Activated T-helper 17 cell treated with anti-CD3 and anti-CD28 coated beads, Interleukin-2, amount 50 U/mL, for 72 hours (primary cell): ENCODE measurements at regions not wholly inside any gene's neighbourhood (a gene's known extent, or its start where the extent isn't known, plus 50 kb on each side); places are given as distances from the start of the nearest gene placed in this dataset.

Source experiments
- ATAC-seq: fragments of 150-1000 bp; cut with Tn5 transposase; replicated peaks from 2 replicates; pipeline ENCODE4 v1.10.0; 2021; ENCODE audit warnings: mild to moderate bottlenecking, moderate library complexity
- H3K27ac Mint-ChIP-seq: one replicate; pipeline ENCODE4 v1.8.0; 2022; ENCODE audit warnings: mixed read lengths
- H3K27me3 Mint-ChIP-seq: one replicate; pipeline ENCODE4 v1.8.0; 2022; ENCODE audit warnings: mixed read lengths
- H3K36me3 Mint-ChIP-seq: one replicate; pipeline ENCODE4 v1.8.0; 2022; ENCODE audit warnings: low read depth, mild to moderate bottlenecking, mixed read lengths
- H3K4me1 Mint-ChIP-seq: one replicate; pipeline ENCODE4 v1.8.0; 2022; ENCODE audit warnings: mixed read lengths
- H3K4me3 Mint-ChIP-seq: one replicate; pipeline ENCODE4 v1.8.0; 2022; ENCODE audit warnings: mild to moderate bottlenecking, mixed read lengths
- H3K9me3 Mint-ChIP-seq: one replicate; pipeline ENCODE4 v1.8.0; 2022; ENCODE audit warnings: mixed read lengths

DNA sequence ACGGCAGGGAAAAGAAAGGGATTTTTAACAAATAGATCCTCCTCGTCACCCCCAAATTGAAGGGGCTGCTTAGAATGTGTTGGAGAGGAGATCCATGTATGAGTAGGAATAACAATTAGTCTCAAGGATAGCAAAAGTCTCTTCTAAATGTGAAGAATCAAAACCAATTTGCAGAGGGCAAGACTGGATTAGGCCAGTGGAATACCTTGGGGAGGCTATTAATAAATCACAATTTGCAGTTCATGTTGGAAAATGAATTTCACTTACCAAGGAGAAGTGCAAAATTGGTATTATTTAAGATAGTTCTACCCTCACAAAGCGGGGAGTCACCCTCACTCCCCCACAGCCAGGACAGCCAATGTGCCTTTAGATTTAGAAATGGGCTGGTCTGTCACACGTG lies 299.8 kb upstream of the SLC30A5 start:
- ATAC-seq: no peak
- H3K9me3 Mint-ChIP-seq: no peaks in the 10 kb centered on the region
- no peak overlapping the region for H3K27ac Mint-ChIP-seq
- no peaks in the 10 kb centered on the region for H3K36me3 Mint-ChIP-seq
- H3K4me1 Mint-ChIP-seq: no peaks in the 10 kb centered on the region
- peaks cover 18% of the 10 kb centered on the region for H3K27me3 Mint-ChIP-seq
- no peak overlapping the region for H3K4me3 Mint-ChIP-seq

GRCh38 chr5:68795190-68795589 lies 298.6 kb upstream of the SLC30A5 start:
- Mint-ChIP-seq H3K36me3 (no peaks in the 10 kb centered on the region), H3K9me3 (no peaks in the 10 kb centered on the region), H3K4me1 (no peaks in the 10 kb centered on the region), H3K27me3 (peaks cover 18% of the 10 kb centered on the region), H3K4me3 (no peak overlapping the region), H3K27ac (no peak overlapping the region)
- ATAC-seq: no peak

GRCh38 chr5:68798877-68799843 lies 294.7 kb upstream of the SLC30A5 start:
- no peak overlapping the region for H3K4me3 Mint-ChIP-seq

DNA sequence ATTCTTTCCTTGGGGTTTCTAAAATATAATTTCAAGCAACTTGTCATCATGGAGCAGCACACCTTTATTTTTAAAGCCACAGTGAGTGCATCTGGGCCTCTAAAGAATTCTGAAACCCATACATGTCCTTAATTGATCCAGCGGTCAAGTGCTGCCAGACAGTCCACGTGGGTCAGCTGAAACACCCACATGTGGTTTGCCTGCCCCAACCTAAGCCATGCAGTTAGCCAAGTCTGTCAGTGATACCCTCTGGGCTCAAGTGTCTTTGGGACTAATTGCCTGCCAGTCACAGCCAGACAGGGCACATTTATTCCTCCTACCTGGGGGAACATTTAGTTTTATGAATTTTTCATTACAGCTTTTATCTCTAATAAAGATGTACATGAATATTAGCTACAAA lies 291.4 kb upstream of the SLC30A5 start:
- peaks cover 3% of the 10 kb centered on the region for H3K9me3 Mint-ChIP-seq
- H3K27ac Mint-ChIP-seq: no peak overlapping the region
- ATAC-seq: no peak
- no peaks in the 10 kb centered on the region for H3K4me1 Mint-ChIP-seq
- H3K36me3 Mint-ChIP-seq: no peaks in the 10 kb centered on the region
- H3K4me3 Mint-ChIP-seq: no peak overlapping the region
- peaks cover 7% of the 10 kb centered on the region for H3K27me3 Mint-ChIP-seq

More at GRCh38 chr5:68798877-68799843, 294.7 kb upstream of the SLC30A5 start:
- Mint-ChIP-seq H3K4me1 (no peaks in the 10 kb centered on the region), H3K36me3 (no peaks in the 10 kb centered on the region), H3K9me3 (no peaks in the 10 kb centered on the region), H3K27me3 (peaks cover 18% of the 10 kb centered on the region), H3K27ac (no peak overlapping the region)
- no peak for ATAC-seq

- Mint-ChIP-seq H3K27me3 (peaks cover 7% of the 10 kb centered on the region), H3K4me1 (no peaks in the 10 kb centered on the region), H3K4me3 (no peak overlapping the region), H3K9me3 (peaks cover 3% of the 10 kb centered on the region), H3K36me3 (no peaks in the 10 kb centered on the region), H3K27ac (no peak overlapping the region)
- no peak for ATAC-seq
Measured at GRCh38 chr5:68803881-68804319, 289.9 kb upstream of the SLC30A5 start.

DNA sequence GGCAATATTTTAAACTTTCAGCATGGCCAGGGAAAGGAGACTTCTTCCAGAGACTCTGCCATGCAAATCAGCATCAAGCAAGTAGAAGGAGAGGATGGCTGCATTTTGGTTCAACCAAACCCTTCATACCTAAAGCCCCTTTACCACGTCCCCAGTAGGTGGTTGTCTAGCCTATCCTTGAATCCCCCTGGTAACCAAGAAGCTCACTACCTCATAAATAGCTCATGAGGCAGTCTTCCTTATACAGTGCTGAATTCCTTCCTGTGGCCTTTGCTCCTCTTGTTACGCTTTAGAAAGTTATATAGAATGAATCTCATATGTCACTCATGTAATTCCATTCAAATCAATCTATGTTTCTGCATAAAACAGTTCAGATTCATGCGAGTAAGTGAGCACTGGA lies 289.5 kb upstream of the SLC30A5 start:
- Mint-ChIP-seq H3K9me3 (peaks cover 3% of the 10 kb centered on the region), H3K4me1 (no peaks in the 10 kb centered on the region), H3K27me3 (peaks cover 7% of the 10 kb centered on the region), H3K4me3 (no peak overlapping the region), H3K36me3 (no peaks in the 10 kb centered on the region), H3K27ac (no peak overlapping the region)
- ATAC-seq: no peak

DNA sequence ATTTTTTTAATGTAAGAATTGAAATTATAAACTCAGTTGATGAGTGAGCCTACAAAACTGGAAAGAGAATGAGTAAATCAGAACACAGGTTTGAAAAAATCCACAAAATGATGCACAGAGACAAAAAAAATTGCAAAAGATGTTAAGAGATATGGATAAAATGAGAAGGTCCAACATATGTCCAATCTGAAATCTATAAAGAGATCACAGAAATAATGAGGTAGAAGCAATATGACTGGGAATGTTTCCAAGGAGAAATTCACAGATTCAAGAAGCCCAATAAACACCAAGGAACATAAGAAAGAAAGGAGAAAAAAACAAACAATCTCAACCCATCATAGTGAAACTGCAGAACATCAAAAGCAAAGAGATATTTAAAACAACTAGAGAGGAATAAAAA lies 288.4 kb upstream of the SLC30A5 start:
- peaks cover 7% of the 10 kb centered on the region for H3K27me3 Mint-ChIP-seq
- H3K9me3 Mint-ChIP-seq: peaks cover 3% of the 10 kb centered on the region
- H3K27ac Mint-ChIP-seq: no peak overlapping the region
- H3K4me3 Mint-ChIP-seq: no peak overlapping the region
- H3K36me3 Mint-ChIP-seq: no peaks in the 10 kb centered on the region
- no peaks in the 10 kb centered on the region for H3K4me1 Mint-ChIP-seq
- no peak for ATAC-seq

GRCh38 chr5:68817632-68818031 lies 276.2 kb upstream of the SLC30A5 start:
- no peaks in the 10 kb centered on the region for H3K4me1 Mint-ChIP-seq

GRCh38 chr5:68818057-68818695 lies 275.6 kb upstream of the SLC30A5 start:
- Mint-ChIP-seq H3K36me3 (no peaks in the 10 kb centered on the region), H3K4me3 (no peak overlapping the region), H3K4me1 (no peaks in the 10 kb centered on the region), H3K27me3 (peaks cover 28% of the 10 kb centered on the region), H3K27ac (no peak overlapping the region), H3K9me3 (no peaks in the 10 kb centered on the region)
- ATAC-seq: no peak

More at GRCh38 chr5:68817632-68818031, 276.2 kb upstream of the SLC30A5 start:
- Mint-ChIP-seq H3K36me3 (no peaks in the 10 kb centered on the region), H3K4me3 (no peak overlapping the region), H3K9me3 (no peaks in the 10 kb centered on the region), H3K27me3 (peaks cover 24% of the 10 kb centered on the region), H3K27ac (no peak overlapping the region)
- no peak for ATAC-seq

DNA sequence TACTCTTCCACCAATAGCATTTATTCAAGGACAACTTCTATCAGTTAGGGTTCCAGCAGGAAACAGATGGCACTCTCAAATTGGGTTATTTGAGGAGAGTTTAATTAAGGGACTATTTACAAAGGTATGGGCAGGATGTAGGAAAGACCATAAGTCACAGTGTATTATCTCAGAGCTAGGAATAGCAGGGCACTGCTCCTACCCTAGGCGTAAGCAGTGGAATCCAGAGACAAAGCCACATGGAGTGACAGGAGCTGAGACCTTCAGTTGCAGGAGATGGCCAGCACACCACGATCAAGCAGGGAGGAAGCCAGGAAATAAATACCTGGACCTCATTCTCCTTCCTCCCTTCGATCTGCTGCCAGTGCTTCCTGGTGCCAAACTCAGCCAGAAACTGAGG lies 274.9 kb upstream of the SLC30A5 start:
- H3K27me3 Mint-ChIP-seq: peaks cover 29% of the 10 kb centered on the region
- ATAC-seq: no peak
- no peaks in the 10 kb centered on the region for H3K4me1 Mint-ChIP-seq

GRCh38 chr5:68821056-68821455 lies 272.8 kb upstream of the SLC30A5 start:
- ATAC-seq: no peak
- Mint-ChIP-seq H3K27ac (no peak overlapping the region), H3K4me1 (no peaks in the 10 kb centered on the region), H3K36me3 (no peaks in the 10 kb centered on the region), H3K9me3 (no peaks in the 10 kb centered on the region), H3K4me3 (no peak overlapping the region), H3K27me3 (peaks cover 29% of the 10 kb centered on the region)

More for the DNA sequence above, 274.9 kb upstream of the SLC30A5 start:
- Mint-ChIP-seq H3K27ac (no peak overlapping the region), H3K4me3 (no peak overlapping the region), H3K9me3 (no peaks in the 10 kb centered on the region), H3K36me3 (no peaks in the 10 kb centered on the region)

DNA sequence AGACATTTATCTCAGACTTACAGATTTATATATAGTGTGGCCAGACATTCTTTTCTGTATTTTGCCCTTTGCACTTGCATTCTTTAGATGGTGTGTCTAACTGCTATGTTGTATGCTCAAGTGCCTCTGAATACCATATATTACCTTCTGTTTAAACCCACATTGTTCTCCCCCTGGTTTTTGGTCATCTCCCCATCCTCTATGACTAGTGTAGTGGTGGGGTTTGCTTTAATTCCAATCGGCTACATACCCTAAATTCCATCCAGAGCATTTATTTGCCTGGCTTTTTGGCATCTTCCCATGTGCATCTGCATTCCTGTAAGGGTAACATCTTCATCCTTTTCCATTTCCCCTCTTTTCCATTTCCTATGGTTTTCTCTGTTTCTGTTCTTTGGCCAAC lies 271.0 kb upstream of the SLC30A5 start:
- H3K4me1 Mint-ChIP-seq: no peaks in the 10 kb centered on the region
- no peaks in the 10 kb centered on the region for H3K9me3 Mint-ChIP-seq
- ATAC-seq: no peak
- H3K27ac Mint-ChIP-seq: no peak overlapping the region
- peaks cover 23% of the 10 kb centered on the region for H3K27me3 Mint-ChIP-seq
- no peaks in the 10 kb centered on the region for H3K36me3 Mint-ChIP-seq
- H3K4me3 Mint-ChIP-seq: no peak overlapping the region

DNA sequence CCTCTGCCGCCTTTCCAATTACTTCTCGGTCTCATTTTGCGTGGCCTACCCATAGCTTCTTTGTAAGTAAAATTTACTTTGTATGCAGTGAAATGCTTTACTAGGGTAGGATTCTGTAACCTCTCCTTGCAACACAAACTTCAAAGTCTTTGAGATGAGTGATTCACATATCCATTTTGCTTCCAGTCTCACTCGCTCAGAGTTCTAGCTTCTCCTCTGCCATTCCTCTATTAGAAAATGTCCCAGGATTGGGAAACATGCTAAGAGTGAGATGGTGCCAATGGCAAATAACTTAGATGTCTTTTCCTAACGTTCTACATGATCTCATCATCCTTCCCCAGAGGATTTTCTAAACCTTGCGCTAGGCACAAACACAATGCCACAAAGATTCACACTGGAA lies 270.5 kb upstream of the SLC30A5 start:
- no peak for ATAC-seq
- peaks cover 23% of the 10 kb centered on the region for H3K27me3 Mint-ChIP-seq
- H3K9me3 Mint-ChIP-seq: no peaks in the 10 kb centered on the region
- no peak overlapping the region for H3K4me3 Mint-ChIP-seq
- H3K36me3 Mint-ChIP-seq: no peaks in the 10 kb centered on the region
- H3K27ac Mint-ChIP-seq: no peak overlapping the region
- H3K4me1 Mint-ChIP-seq: no peaks in the 10 kb centered on the region

GRCh38 chr5:68830377-68830898 lies 263.4 kb upstream of the SLC30A5 start:
- Mint-ChIP-seq H3K27me3 (peaks cover 7% of the 10 kb centered on the region), H3K4me3 (no peak overlapping the region), H3K27ac (no peak overlapping the region), H3K9me3 (no peaks in the 10 kb centered on the region), H3K4me1 (no peaks in the 10 kb centered on the region), H3K36me3 (no peaks in the 10 kb centered on the region)
- ATAC-seq: no peak

- Mint-ChIP-seq H3K4me3 (no peak overlapping the region), H3K36me3 (no peaks in the 10 kb centered on the region)
- ATAC-seq: no peak
Measured at GRCh38 chr5:68834491-68834981, 259.3 kb upstream of the SLC30A5 start.

More at GRCh38 chr5:68834491-68834981, 259.3 kb upstream of the SLC30A5 start:
- Mint-ChIP-seq H3K27me3 (peaks cover 4% of the 10 kb centered on the region), H3K27ac (no peak overlapping the region), H3K4me1 (no peaks in the 10 kb centered on the region), H3K9me3 (no peaks in the 10 kb centered on the region)
